Panc1 (cell line): ENCODE measurements at regions not wholly inside any gene's neighbourhood (a gene's known extent, or its start where the extent isn't known, plus 50 kb on each side); places are given as distances from the start of the nearest gene placed in this dataset.

Source experiments
- ATAC-seq: fragments of 200-7000 bp; cut with Tn5 transposase; 2 replicates; pipeline ENCODE4 v1.9.1; 2020; ENCODE audit warnings: mild to moderate bottlenecking, moderate library complexity
- BruUV-seq: library from RNA; stranded (reverse); fragments of 400-500 nt; replicated peaks from 2 replicates; lab custom pipeline; 2021; lab: Mats Ljungman, UMichigan
- CTCF ChIA-PET: fragments of 300-600 bp; sonication (Branson Sonifier 250); formaldehyde crosslinking; loops from one replicate; lab custom pipeline; 2022; ENCODE audit warnings: antibody characterized with exemption; lab: Charles Lee
- POLR2A ChIA-PET: fragments of 300-600 bp; sonication (Branson Sonifier 250); formaldehyde crosslinking; loops from one replicate; lab custom pipeline; 2022; ENCODE audit warnings: antibody characterized with exemption; lab: Charles Lee
- DNase-seq: peaks from one replicate; pipeline ENCODE4 v3.0.0-alpha.2; 2010; ENCODE audit warnings: low read depth, low spot score
- H3K27ac ChIP-seq: 2 replicates; pipeline ENCODE4 v1.5.1; 2011; ENCODE audit warnings: mild to moderate bottlenecking, low read length, inconsistent platforms
- H3K27me3 ChIP-seq: fragments of 200-500 bp; sonication (Bioruptor generic); 2 replicates; pipeline ENCODE4 v1.6.0; 2014; ENCODE audit warnings: low read length, inconsistent platforms; ENCODE audit not compliant: control insufficient read depth, insufficient read depth
- H3K36me3 ChIP-seq: fragments of 200-500 bp; sonication (Bioruptor generic); 2 replicates; pipeline ENCODE4 v1.5.1; 2014; ENCODE audit warnings: inconsistent platforms, mild to moderate bottlenecking, low read length, moderate library complexity; ENCODE audit not compliant: control insufficient read depth, insufficient read depth
- H3K4me1 ChIP-seq: 2 replicates; pipeline ENCODE4 v1.5.1; 2011; ENCODE audit warnings: inconsistent platforms, mild to moderate bottlenecking, low read length, moderate library complexity; ENCODE audit not compliant: control insufficient read depth, insufficient read depth
- H3K4me3 ChIP-seq, 2 experiments: 2 replicates each; pipeline ENCODE4 v1.5.1; 2011 to 2012; ENCODE audit warnings: low read depth in 2 of 2, low read length in 2 of 2, mild to moderate bottlenecking in 2 of 2, inconsistent platforms in 1 of 2, moderate library complexity in 1 of 2
- H3K9me3 ChIP-seq: fragments of 200-500 bp; sonication (Bioruptor generic); 2 replicates; pipeline ENCODE4 v1.5.1; 2014; ENCODE audit warnings: low read depth, mild to moderate bottlenecking, inconsistent platforms, low read length, moderate library complexity; ENCODE audit not compliant: control insufficient read depth, insufficient read depth
- CTCF ChIP-seq: fragments of 450-650 bp; IDR thresholded peaks from 2 replicates; pipeline ENCODE4 v1.5.1; 2017; ENCODE audit warnings: mild to moderate bottlenecking
- POLR2AphosphoS5 ChIP-seq: IDR thresholded peaks from 2 replicates; pipeline ENCODE4 v1.6.1; 2012; ENCODE audit warnings: mild to moderate bottlenecking, low read depth, low read length, moderate library complexity
- REST ChIP-seq, 2 experiments: IDR thresholded peaks; 2 replicates each; pipeline ENCODE4 v1.6.1; 2011 to 2012; ENCODE audit warnings: low read depth in 2 of 2, control low read depth in 1 of 2, low read length in 1 of 2, mild to moderate bottlenecking in 1 of 2, moderate library complexity in 1 of 2; ENCODE audit not compliant: insufficient read depth in 1 of 2
- SIN3A ChIP-seq: IDR thresholded peaks from 2 replicates; pipeline ENCODE4 v1.6.1; 2012; ENCODE audit warnings: low read depth, mild to moderate bottlenecking, low read length, moderate library complexity, borderline replicate concordance; ENCODE audit not compliant: insufficient read depth
- TCF7L2 ChIP-seq: IDR thresholded peaks from 2 replicates; pipeline ENCODE4 v1.6.1; 2011; ENCODE audit warnings: mild to moderate bottlenecking, low read depth, low read length, inconsistent platforms
- in situ Hi-C: cut with HindIII; loops from 2 replicates; pipeline ENCODE4 v1.10.0; 2016; ENCODE audit warnings: low sequenced_read_pairs, low pct_unique_long_range_greater_than_20kb
- intact Hi-C: fragments of 100-400 bp; cut with micrococcal nuclease; formaldehyde crosslinking; loops from one replicate; pipeline ENCODE4 v1.10.0; 2022; ENCODE audit not compliant: unreplicated experiment

GRCh38 chr2:219714681-219715400 is 87.4 kb downstream of the SLC4A3 start:
- Histone ChIP-seq H3K27ac (no peak overlapping the region), H3K27me3 (peaks cover 8% of the 10 kb centered on the region; the same call in 1 of the 2 replicates), H3K36me3 (no peaks in the 10 kb centered on the region), H3K4me1 (no peaks in the 10 kb centered on the region), H3K4me3 (no peak overlapping the region), H3K9me3 (no peaks in the 10 kb centered on the region)
- ChIA-PET POLR2A (no interaction called here), CTCF (no interaction called here)
- DNase-seq: no peak
- intact Hi-C loops: no loop called here
- in situ Hi-C loops: no loop called here
- BruUV-seq: no TSS peak
- no peak for ATAC-seq
- TF ChIP-seq REST (IDR thresholded peaks at IDR 0.05; ENCODE audit: insufficient read depth in 1 of 2, low read depth in 2 of 2, low read length in 1 of 2) (no peak), POLR2AphosphoS5 (no peak), SIN3A (no peak), CTCF (no peak), TCF7L2 (no peak)

- ATAC-seq (no peak), DNase-seq (no peak)
- ChIA-PET POLR2A (no interaction called here), CTCF (no interaction called here)
- TF ChIP-seq CTCF: no peak
- TF ChIP-seq TCF7L2: no peak
- no peak for TF ChIP-seq REST (IDR thresholded peaks at IDR 0.05; ENCODE audit: insufficient read depth in 1 of 2, low read depth in 2 of 2, low read length in 1 of 2)
- no peak for TF ChIP-seq SIN3A
- no peak for TF ChIP-seq POLR2AphosphoS5
- H3K4me1 ChIP-seq: no peaks in the 10 kb centered on the region
- in situ Hi-C loops (no loop called here), intact Hi-C loops (no loop called here)
- no peaks in the 10 kb centered on the region for H3K36me3 ChIP-seq
- H3K9me3 ChIP-seq: no peaks in the 10 kb centered on the region
- peaks cover 5% of the 10 kb centered on the region; the same call in 1 of the 2 replicates for H3K27me3 ChIP-seq
- BruUV-seq: no TSS peak
- no peak overlapping the region for H3K27ac ChIP-seq
- H3K4me3 ChIP-seq: no peak overlapping the region
Measured at GRCh38 chr2:219718066-219718465, 90.6 kb downstream of the SLC4A3 start.
